ENCODE measurements at regions not wholly inside any gene's neighbourhood (a gene's known extent, or its start where the extent isn't known, plus 50 kb on each side); places are given as distances from the start of the nearest gene placed in this dataset.

GRCh38 chr9:78866207-78867132 lies 569.5 kb downstream of the PSAT1 start:
- no peak for TF ChIP-seq CTCF (IDR thresholded peaks at IDR 0.05)
- intact Hi-C loops (cut with DNase I), result no loop called here
- Histone ChIP-seq H3K4me3 (no peak overlapping the region), H3K4me1 (no peaks in the 10 kb centered on the region), H3K27ac (no peak overlapping the region), H3K36me3 (no peaks in the 10 kb centered on the region), H3K27me3 (no peaks in the 10 kb centered on the region), H3K9me3 (no peaks in the 10 kb centered on the region)
- DNase-seq (no peak), ATAC-seq (peak in 1 of 4 donors; percentile 19), FAIRE-seq (no peak)
- WGBS, 2 donors, result 67 to 81% methylated on average over 6 of the region's 6 CpGs

- peak in 1 of 4 donors; percentile 34 for ATAC-seq
- FAIRE-seq, result no peak
- TF ChIP-seq CTCF (IDR thresholded peaks at IDR 0.05), result no peak
- H3K27ac ChIP-seq, result no peak overlapping the region
- intact Hi-C loops (cut with DNase I), result no loop called here
- H3K27me3 ChIP-seq, result no peaks in the 10 kb centered on the region
- DNase-seq, result no peak
- H3K36me3 ChIP-seq, result no peaks in the 10 kb centered on the region
- no peak overlapping the region for H3K4me3 ChIP-seq
- H3K4me1 ChIP-seq, result no peaks in the 10 kb centered on the region
- H3K9me3 ChIP-seq, result no peaks in the 10 kb centered on the region
These were observed 574.1 kb downstream of the PSAT1 start for GRCh38 chr9:78871086-78871451.

DNA sequence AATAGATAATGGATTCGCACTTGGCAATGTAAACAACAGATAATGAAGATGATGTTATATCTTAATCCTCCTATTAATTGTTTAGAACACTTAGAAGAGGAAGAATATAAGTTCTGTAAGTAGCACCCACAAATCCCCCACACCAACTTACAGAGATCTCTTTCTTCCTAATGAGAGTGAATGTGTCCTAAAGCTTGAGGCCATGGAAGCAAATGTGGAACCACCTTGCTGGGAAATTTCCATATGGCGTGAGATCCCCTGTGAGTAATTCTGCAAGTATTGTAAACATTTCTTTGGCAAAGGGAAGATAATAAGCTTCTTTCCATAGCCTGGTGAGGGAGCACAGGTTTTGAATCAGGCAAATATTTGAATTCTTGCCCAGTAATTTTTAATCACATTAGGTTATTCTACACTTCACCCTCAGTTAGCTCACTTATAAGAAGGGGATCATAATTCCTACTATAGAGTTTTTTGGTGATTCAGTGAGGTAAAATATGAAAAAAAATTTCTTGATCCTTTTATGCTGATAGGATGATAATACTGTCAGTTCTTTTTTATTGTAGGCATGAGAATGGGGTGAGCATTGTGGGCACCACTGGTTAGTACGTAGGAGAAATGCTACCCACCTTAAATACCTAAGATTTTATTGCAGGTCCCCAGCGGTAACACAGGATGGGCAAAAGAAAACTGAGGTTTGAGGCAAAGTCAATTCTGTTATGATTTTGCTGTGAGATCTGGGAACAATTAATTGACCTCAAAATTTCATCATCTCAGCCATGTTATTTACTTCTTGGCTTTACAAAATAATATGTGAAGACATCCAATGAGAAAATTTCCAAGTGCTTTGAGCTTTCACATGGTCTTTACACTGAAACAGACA lies 574.8 kb downstream of the PSAT1 start:
- 57 to 62% methylated on average over 4 of the region's 4 CpGs for WGBS, 2 donors
- H3K27me3 ChIP-seq, result no peaks in the 10 kb centered on the region
- H3K4me3 ChIP-seq, result no peak overlapping the region
- no peaks in the 10 kb centered on the region for H3K9me3 ChIP-seq
- H3K27ac ChIP-seq, result no peak overlapping the region
- peak; percentile 50 to 94 (median 64) for ATAC-seq
- H3K36me3 ChIP-seq, result no peaks in the 10 kb centered on the region
- DNase-seq, result peak in 3 of 6 donors; percentile 10 to 30 (median 24)
- FAIRE-seq, result no peak
- intact Hi-C loops (cut with DNase I), result no loop called here
- TF ChIP-seq CTCF (IDR thresholded peaks at IDR 0.05), result no peak
- no peaks in the 10 kb centered on the region for H3K4me1 ChIP-seq

DNA sequence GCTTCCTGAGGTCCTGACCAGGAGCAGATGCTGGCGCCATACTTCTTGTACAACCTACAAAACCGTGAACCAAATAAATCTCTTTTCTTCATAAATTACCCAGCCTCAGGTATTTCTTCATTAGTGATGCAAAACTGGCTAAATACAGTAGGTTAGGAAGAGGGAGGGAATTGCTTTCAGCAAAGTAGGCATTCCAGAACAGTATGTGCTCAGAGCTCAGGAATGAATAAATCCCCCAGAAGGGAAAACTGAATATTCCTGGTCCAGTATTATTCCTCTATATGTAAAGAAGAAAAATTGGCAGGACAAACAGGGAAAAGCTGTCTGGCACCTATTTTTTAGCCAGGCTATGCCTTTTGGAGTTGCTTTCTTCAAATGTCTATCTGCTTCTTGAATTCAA lies 577.1 kb downstream of the PSAT1 start:
- intact Hi-C loops (cut with DNase I), result no loop called here
- no peaks in the 10 kb centered on the region for H3K4me1 ChIP-seq
- no peaks in the 10 kb centered on the region for H3K27me3 ChIP-seq
- ATAC-seq (no peak), DNase-seq (no peak), FAIRE-seq (no peak)
- H3K9me3 ChIP-seq, result no peaks in the 10 kb centered on the region
- 86 to 89% methylated on average over 2 of the region's 2 CpGs for WGBS, 2 donors
- H3K36me3 ChIP-seq, result no peaks in the 10 kb centered on the region
- H3K27ac ChIP-seq, result no peak overlapping the region
- no peak overlapping the region for H3K4me3 ChIP-seq
- TF ChIP-seq CTCF (IDR thresholded peaks at IDR 0.05), result no peak

All from pancreas (tissue), 10 donors.